GM23248 (cell line): ENCODE measurements at regions not wholly inside any gene's neighbourhood (a gene's known extent, or its start where the extent isn't known, plus 50 kb on each side); places are given as distances from the start of the nearest gene placed in this dataset.

Experiments used
- EZH2 ChIP-seq: fragments of 200-600 bp; sonication (generic); IDR thresholded peaks from 2 replicates; pipeline ENCODE4 v1.6.1; 2018; ENCODE audit warnings: antibody characterized with exemption, mild to moderate bottlenecking; ENCODE audit not compliant: insufficient read depth, poor library complexity, severe bottlenecking
- EZH2phosphoT487 ChIP-seq: fragments of 200-600 bp; sonication (generic); IDR thresholded peaks from 2 replicates; pipeline ENCODE4 v1.6.1; 2018; ENCODE audit warnings: antibody characterized with exemption, moderate library complexity, mild to moderate bottlenecking, low read depth; ENCODE audit not compliant: insufficient read depth

GRCh38 chr10:129184196-129184595 is 282.8 kb upstream of the MGMT start:
- TF ChIP-seq EZH2phosphoT487 (no peak), EZH2 (no peak)
